ENCODE measurements at regions not wholly inside any gene's neighbourhood (a gene's known extent, or its start where the extent isn't known, plus 50 kb on each side); places are given as distances from the start of the nearest gene placed in this dataset.
"Not testable (repeated sequence)": the region's sequence is repeated elsewhere in the genome, so short reads cannot be mapped to it uniquely, and the experiment has no call there.

GRCh38 chr2:220560192-220560591 is 932.8 kb downstream of the SLC4A3 start:
- no peak for DNase-seq (ENCODE audit: low spot score)

- DNase-seq (ENCODE audit: low spot score): no peak
Observed at GRCh38 chr2:220562375-220563140, 935.1 kb downstream of the SLC4A3 start.

- DNase-seq (ENCODE audit: low spot score): no peak
Observed at GRCh38 chr2:220568296-220568695, 940.9 kb downstream of the SLC4A3 start.

DNA sequence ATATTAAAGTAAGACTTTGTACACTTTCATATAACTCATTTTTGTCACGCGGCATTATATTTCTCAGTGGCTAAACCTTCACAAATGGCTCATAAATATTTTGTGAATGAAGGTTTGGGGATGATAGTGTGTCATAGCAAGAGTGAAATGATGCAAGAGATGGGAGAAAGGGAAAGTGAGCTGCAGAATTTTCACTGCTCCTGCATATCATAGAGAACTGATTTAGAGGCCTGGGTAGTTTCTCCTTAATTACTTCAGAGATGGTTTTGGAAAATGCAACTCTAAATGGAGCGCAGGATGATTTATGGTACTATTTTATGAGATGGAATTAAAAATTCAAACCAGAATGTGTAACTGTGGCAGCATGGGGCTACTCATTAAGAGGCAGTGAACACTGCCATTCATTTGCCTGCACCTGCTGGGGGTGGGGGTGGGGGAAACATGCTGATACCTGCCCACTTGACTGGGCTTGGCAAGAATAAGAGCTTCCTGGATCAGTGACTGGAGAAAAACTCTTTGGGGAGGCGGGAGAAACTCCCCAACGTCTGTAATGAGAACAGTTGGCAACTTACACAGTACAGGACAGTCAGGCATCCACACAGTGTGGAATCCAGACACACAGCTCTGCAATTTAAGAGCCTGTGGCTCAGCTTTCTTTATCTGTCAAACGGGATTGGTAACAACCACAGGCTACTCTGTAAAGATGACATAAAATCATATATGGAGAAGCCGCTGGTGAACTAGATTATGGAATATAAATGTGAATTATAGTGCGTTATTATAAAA is 941.9 kb downstream of the SLC4A3 start:
- DNase-seq (ENCODE audit: low spot score): no peak

DNA sequence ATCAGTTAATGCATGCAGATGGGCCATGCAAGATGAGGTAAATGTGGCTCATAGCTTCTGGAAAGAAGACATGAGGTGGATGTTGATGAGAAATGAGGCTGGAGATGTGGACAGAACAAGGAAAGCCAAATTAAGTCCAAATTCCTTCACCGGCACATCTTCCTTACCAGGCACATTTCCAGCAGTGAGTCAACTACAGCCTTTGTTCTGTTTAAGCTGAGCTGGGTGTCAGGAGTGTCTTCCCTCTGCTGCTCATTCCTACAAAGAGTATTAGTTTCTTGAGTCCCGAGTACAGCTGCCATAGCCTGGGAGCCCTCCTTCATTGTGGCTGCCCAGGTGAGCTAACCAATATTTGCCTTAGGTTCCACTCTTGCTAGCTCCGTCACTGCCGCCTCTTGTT is 945.0 kb downstream of the SLC4A3 start:
- DNase-seq (ENCODE audit: low spot score): no peak

DNA sequence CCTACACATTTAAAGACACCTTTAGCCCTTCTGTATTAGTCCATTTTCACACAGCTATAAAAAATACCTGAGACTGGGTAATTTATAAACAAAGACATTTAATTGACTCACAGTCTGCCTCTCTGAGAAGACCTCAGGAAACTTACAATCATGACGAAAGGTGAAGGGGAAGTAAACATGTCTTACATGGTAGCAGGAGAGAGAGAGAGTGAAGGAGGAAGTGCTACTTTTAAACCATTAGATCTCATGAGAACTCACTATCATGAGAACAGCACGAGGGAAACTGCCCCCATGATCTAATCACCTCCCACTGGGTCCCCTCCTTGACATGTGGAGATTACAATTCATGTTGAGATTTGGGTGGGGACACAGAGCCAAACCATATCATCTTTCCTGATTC is 946.6 kb downstream of the SLC4A3 start:
- no peak for DNase-seq (ENCODE audit: low spot score)

DNA sequence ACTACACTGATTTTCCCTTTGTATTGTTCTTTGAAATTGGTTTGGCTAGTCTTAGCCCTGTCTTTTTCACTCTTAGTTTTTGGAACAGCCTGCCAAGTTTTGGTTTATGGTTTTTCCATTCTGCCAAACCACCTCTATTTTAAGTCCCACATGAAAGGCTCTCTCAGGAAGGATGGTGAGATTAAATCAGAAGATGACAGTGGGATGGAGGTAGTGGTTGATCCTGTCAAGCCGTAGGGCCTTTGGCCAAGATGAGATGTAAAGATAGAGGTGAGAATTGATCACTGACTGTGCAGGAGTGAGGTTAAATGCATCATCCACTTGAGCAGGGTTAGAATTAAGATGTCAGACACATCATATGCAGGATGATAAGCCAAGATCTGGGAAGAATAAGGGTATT is 948.5 kb downstream of the SLC4A3 start:
- no peak for DNase-seq (ENCODE audit: low spot score)

DNA sequence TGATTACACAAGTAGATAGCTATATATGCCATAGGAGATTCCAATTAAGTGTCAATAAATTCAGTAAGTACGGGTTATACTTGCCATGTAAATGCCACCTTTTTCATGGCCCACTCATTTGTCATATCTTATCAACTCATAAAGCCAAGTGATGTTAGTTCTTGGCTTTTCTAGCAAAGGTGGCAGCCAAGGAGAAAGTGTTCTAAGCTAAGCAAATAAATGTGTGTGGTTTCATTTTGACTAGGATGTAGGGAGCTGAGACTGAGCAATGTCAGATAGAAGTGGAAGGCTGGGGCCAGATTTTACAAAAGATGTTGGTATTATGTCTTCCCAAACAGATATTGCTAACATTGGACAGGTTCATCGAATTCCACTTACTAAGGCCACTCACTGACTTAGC is 952.0 kb downstream of the SLC4A3 start:
- no peak for DNase-seq (ENCODE audit: low spot score)

DNA sequence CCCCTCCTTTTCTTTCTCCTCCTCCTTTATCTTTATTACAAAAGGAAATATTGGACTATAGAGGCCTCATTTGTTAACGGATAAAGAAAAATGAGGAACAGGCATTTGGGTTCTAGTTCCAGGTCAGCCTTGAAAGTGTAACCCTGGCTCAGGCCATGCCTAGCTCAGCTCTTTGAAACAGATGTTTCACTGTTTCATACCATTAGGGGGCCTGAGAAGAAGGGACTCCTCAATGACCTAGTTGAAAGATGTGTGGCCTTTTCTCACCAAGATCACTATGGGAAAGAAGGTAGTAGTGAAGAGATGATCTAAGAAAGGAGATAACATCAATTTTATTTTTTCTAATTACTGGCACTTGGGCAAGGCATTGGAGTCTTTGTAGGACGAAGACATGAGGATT is 952.7 kb downstream of the SLC4A3 start:
- DNase-seq (ENCODE audit: low spot score): no peak

- no peak for DNase-seq (ENCODE audit: low spot score)
Observed at GRCh38 chr2:220583725-220584124, 956.3 kb downstream of the SLC4A3 start.

DNA sequence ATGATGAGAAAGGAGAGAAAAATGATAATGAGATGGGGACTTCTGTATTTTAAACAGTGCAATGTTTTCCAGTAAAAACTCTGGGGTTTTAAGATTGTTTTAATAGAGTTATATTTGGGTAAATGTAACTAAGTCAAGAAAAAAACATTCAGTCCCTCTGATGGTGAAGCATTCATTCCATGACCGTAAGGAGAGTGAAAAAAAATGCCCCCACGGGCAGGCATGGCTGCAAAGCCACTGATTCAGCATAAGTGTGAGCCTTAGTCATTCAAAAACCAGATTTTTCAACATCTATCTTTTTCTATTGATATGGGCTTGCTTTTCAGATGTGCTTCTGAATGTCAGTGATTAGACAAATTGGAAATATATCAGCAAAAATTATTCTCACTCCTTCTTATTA is 957.8 kb downstream of the SLC4A3 start:
- no peak for DNase-seq (ENCODE audit: low spot score)

DNA sequence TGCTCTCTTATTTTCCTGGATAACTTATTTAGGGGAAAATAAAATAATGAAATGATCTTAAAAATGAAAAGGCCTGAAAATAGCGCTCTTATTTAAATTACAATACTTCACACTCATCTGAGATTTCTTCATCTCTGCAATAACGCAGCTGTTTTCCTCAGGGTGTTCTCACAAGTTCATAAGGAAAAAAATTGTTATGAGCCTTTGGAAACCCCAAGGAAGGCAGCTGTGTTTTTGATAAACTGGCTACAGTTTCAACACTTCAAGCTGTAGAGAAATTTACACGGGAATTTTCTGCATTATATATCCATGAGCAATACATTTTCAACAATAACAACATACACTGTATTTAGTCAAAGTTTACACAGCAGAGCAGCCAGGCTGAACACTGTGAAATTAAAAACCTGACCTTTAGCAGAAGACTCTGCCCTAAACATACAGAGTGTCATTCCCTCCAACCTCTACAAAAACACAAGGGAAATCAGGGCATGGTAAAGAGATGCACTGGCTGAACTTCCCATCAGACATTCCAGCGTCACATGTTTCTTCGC is 959.6 kb downstream of the SLC4A3 start:
- no peak for DNase-seq (ENCODE audit: low spot score)

- no peak for DNase-seq (ENCODE audit: low spot score)
Observed at GRCh38 chr2:220588148-220588547, 960.7 kb downstream of the SLC4A3 start.

DNA sequence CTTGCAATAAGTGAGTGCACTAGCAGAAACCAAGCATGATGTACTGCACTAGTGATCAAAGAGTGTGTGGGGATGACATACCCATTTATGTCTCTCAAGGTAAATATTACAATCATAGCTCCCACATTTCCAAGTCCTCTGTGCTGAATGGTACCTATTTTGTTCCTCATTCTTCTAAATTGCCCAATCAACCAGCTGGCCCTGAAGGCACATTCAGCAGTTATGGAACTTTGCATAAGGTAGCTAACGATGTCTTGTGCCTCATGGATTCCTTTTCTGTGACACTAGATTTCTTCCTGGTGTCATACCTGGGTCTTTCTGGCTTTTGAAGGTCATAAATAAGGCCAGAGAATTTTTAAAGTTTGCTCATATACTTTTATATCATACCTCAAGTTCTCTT is 963.0 kb downstream of the SLC4A3 start:
- no peak for DNase-seq (ENCODE audit: low spot score)

GRCh38 chr2:220593526-220593925 is 966.1 kb downstream of the SLC4A3 start:
- DNase-seq (ENCODE audit: low spot score): no peak

DNA sequence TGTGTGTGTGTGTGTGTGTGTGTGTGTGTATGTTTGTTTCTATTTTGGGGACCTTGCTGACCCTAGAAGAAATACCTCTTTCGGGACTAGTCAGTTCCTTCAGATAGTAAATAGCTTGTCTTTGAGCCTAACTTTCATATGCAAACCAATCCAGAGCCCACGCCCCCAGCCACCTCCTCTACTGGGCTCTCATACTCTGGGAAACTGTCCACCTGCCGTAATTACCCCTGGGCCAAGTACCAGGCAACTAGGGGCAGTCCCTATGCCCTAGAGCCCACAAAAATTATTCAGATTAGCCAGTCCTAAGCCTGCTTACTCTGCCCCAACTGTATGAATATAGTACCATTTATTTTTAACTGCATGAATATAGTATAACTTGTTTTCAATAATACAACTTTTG is 970.4 kb downstream of the EPHA4 start:
- DNase-seq (ENCODE audit: low spot score): no peak

DNA sequence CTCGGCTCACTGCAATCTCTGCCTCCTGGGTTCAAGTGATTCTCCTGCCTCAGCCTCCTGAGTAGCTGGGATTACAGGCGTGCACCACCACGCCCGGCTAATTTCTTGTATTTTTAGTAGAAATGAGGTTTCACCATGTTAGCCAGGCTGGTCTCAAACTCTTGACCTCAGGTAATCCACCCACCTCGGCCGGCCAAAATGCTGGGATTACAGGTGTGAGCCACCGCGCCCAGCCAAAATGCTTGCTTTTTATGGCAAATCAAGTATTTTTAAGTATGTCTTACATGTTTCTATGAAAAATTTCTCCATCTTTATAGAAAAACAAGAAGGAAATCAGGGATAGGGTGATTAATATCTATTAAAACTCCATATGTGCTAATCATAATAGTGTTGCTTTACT is 959.1 kb downstream of the EPHA4 start:
- DNase-seq (ENCODE audit: low spot score): not testable (repeated sequence)

DNA sequence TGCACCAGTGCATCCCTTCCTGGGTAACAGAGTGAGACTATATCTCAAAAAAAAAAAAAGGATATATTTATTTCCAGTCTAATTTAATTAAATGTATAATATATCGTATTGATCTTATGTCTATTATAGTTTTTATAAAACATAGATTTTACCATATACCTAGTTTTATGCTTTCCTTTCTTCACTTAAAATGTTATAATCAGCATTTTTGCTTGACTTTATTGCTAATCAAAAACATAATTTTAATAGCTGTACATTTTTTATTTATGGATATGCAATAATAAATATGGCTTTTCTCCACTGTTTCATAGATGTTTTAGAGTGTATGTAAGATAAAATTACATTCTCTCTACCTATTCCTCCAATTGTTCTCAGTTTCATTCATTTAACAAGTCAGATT is 958.0 kb downstream of the EPHA4 start:
- no peak for DNase-seq (ENCODE audit: low spot score)

- no peak for DNase-seq (ENCODE audit: low spot score)
Observed at GRCh38 chr2:220619525-220620220, 952.4 kb downstream of the EPHA4 start.

GRCh38 chr2:220626603-220627002 is 945.5 kb downstream of the EPHA4 start:
- no peak for DNase-seq (ENCODE audit: low spot score)

DNA sequence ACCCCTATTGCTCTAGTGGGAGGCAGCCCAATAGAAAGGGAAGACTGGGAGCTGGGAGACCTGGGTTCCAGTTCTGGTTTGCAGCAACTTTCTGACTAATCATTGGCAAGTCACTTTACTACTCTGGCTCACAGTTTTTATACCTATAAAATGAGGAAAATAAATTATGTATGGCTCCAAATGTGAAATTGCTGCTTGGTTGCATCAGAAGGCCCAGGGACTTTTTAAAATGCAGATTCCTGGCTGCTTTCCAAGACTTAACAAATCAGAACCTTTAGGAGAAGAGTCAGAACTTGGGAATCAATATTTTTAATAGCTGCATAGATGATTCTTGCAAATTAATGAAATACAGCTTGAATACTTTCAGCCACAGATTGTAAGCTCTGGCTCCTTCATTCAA is 943.9 kb downstream of the EPHA4 start:
- DNase-seq (ENCODE audit: low spot score): no peak

- DNase-seq (ENCODE audit: low spot score): no peak
Observed at GRCh38 chr2:220641137-220641536, 931.0 kb downstream of the EPHA4 start.

DNA sequence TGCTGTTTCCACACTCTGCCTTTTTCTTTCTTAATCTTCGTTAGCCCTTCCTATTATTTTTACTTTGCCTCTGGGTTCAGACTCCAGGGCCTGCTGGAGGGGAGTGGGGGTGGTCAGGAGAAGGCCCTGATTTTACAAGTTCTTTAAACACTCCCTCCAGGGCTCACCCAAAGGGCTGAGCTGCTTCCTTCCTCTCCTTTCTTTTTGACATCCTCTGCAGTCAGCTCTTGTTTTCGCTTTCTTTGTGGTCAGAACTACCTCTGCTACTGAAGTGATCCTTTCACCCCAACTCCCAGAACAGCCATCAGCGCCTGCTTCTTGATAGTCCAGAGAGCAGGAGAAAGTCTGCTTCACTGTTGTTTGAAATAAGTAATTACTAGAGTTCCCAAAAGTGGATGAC is 925.7 kb downstream of the EPHA4 start:
- DNase-seq (ENCODE audit: low spot score): no peak
